ENCODE measurements at regions not wholly inside any gene's neighbourhood (a gene's known extent, or its start where the extent isn't known, plus 50 kb on each side); places are given as distances from the start of the nearest gene placed in this dataset.

DNA sequence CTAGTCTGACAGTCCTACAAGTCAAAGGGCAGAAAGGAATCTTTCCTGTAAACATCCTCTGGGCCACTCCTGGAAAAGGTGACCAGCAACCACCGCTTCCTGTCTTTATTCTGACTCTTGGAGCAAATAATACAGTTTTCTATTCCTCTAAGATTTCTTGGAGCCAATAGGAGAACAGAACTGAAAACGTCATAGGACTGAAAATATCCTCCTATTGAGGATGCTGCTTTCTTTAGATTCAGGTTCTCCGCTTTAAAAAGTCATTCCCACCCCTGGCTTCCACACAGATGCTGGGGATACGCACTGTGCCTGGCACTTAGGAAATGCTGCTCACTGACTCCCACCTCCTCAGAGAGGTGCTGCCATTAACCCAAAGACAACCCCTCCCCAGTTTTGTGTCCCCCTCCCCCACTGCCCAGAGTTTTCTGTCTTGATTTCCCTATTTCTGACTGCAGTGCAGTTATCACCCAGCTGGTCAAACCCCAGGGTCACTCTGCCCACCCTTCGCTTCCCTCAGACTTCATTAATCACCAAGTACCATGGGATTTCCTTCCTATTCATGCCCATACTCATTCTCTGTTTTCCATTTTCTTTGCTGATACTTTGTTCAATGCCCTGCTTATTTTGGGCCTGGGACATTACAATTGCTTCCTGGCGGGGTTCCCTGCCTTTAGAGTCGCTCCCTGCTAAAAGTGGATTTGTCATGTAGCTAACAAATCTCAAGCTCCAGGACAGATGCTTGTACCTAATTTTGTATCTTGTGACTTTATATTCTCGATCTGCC, 82.1 kb upstream of the ARHGAP29 start:
- no peak for TF ChIP-seq EP300 (IDR thresholded peaks at IDR 0.05)
- TF ChIP-seq, protein P1, sequence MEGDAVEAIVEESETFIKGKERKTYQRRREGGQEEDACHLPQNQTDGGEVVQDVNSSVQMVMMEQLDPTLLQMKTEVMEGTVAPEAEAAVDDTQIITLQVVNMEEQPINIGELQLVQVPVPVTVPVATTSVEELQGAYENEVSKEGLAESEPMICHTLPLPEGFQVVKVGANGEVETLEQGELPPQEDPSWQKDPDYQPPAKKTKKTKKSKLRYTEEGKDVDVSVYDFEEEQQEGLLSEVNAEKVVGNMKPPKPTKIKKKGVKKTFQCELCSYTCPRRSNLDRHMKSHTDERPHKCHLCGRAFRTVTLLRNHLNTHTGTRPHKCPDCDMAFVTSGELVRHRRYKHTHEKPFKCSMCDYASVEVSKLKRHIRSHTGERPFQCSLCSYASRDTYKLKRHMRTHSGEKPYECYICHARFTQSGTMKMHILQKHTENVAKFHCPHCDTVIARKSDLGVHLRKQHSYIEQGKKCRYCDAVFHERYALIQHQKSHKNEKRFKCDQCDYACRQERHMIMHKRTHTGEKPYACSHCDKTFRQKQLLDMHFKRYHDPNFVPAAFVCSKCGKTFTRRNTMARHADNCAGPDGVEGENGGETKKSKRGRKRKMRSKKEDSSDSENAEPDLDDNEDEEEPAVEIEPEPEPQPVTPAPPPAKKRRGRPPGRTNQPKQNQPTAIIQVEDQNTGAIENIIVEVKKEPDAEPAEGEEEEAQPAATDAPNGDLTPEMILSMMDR (IDR thresholded peaks at IDR 0.05), result no peak
- no peak for TF ChIP-seq POLR2A (IDR thresholded peaks at IDR 0.05)
- TF ChIP-seq POLR2AphosphoS5 (IDR thresholded peaks at IDR 0.05), result no peak

Measured in stomach (tissue), 4 donors.